K562 (cell line): ENCODE measurements at regions not wholly inside any gene's neighbourhood (a gene's known extent, or its start where the extent isn't known, plus 50 kb on each side); places are given as distances from the start of the nearest gene placed in this dataset.

Experiments
- ATAC-seq: fragments of 200-7000 bp; cut with Tn5 transposase; 3 replicates; pipeline ENCODE4 v1.9.1; 2020; ENCODE audit warnings: moderate library complexity
- BruUV-seq: library from RNA; stranded (reverse); fragments of 400-500 nt; replicated peaks from 2 replicates; lab custom pipeline; 2021; lab: Mats Ljungman, UMichigan
- CTCF ChIA-PET: fragments of 300-600 bp; formaldehyde crosslinking; extraction: SDS; loops from one replicate; lab custom pipeline; 2021; ENCODE audit warnings: low intra/inter-chr PET ratio; lab: Yijun Ruan, JAX
- POLR2A ChIA-PET: fragments of 300-600, 350-650 bp; sonication (Branson Sonifier 250); formaldehyde crosslinking; extraction: SDS; loops from one replicate; lab custom pipeline; 2021; ENCODE audit warnings: antibody characterized with exemption, inconsistent platforms; lab: Yijun Ruan, JAX
- DNase-seq, 4 experiments: peaks; one replicate each; pipeline versions ENCODE4 v3.0.0 to v3.0.0-alpha.2; 2011 to 2018; ENCODE audit warnings: low spot score in 3 of 4, mixed read lengths in 3 of 4; ENCODE audit errors: extremely low read depth in 1 of 4
- FAIRE-seq: peaks from 2 replicates; lab custom pipeline; 2011; peaks lifted over from hg19 to GRCh38; lab: Jason Lieb, UNC
- H2AFZ ChIP-seq: 2 replicates; pipeline ENCODE4 v1.6.0; 2011; ENCODE audit warnings: low read depth, low read length, control low read depth, inconsistent platforms
- H3K27ac ChIP-seq: fragments of 200-600 bp; 3 replicates; pipeline ENCODE4 v1.8.0; 2011; ENCODE audit warnings: low read depth, mild to moderate bottlenecking, control low read depth, inconsistent platforms, low read length, moderate library complexity, mixed read lengths; ENCODE audit errors: extremely low read depth
- H3K27me3 ChIP-seq, 2 experiments: fragments of 300-600 bp in 1 of 2; 2 replicates in 1 of 2; 3 replicates in 1 of 2; pipeline versions ENCODE4 v1.6.0 to v1.8.0; 2011; ENCODE audit warnings: inconsistent platforms in 2 of 2, low read length in 2 of 2, mild to moderate bottlenecking in 1 of 2, mixed read lengths in 1 of 2, moderate library complexity in 1 of 2; ENCODE audit not compliant: control insufficient read depth in 2 of 2, insufficient read depth in 2 of 2
- H3K36me3 ChIP-seq: fragments of 300-600 bp; 3 replicates; pipeline ENCODE4 v1.8.0; 2011; ENCODE audit warnings: mild to moderate bottlenecking, low read length, inconsistent platforms; ENCODE audit not compliant: control insufficient read depth, insufficient read depth
- H3K4me1 ChIP-seq, 2 experiments: fragments of 200-600 bp in 1 of 2; replicated peaks in 1 of 2; 2 replicates in 1 of 2; 3 replicates in 1 of 2; pipeline versions ENCODE4 v1.5.1 to v1.8.0; 2011; ENCODE audit warnings: inconsistent platforms in 2 of 2, low read length in 2 of 2, mild to moderate bottlenecking in 1 of 2, mixed read lengths in 1 of 2, moderate library complexity in 1 of 2; ENCODE audit not compliant: control insufficient read depth in 2 of 2, insufficient read depth in 2 of 2
- H3K4me2 ChIP-seq: 2 replicates; pipeline ENCODE4 v1.6.1; 2011; ENCODE audit warnings: low read length, control low read depth, inconsistent platforms, mixed read lengths; ENCODE audit not compliant: insufficient read depth
- H3K4me3 ChIP-seq: fragments of 200-600 bp; sonication (generic), shearing (Covaris generic); 2 replicates; pipeline ENCODE4 v1.5.1; 2016; ENCODE audit warnings: control low read depth, inconsistent platforms
- H3K79me2 ChIP-seq: fragments of 200-600 bp; 3 replicates; pipeline ENCODE4 v1.8.0; 2011; ENCODE audit warnings: low read length, inconsistent platforms; ENCODE audit not compliant: control insufficient read depth, insufficient read depth
- H3K9ac ChIP-seq, 2 experiments: 2 replicates each; pipeline versions ENCODE4 v1.6.0 to v1.6.1; 2011; ENCODE audit warnings: low read depth in 2 of 2, low read length in 2 of 2, control low read depth in 1 of 2, inconsistent platforms in 1 of 2, mild to moderate bottlenecking in 1 of 2, mixed read lengths in 1 of 2; ENCODE audit not compliant: insufficient read depth in 1 of 2
- H3K9me1 ChIP-seq: one replicate; pipeline ENCODE4 v1.6.0; 2011; ENCODE audit warnings: inconsistent platforms, mild to moderate bottlenecking, low read length, moderate library complexity; ENCODE audit not compliant: control insufficient read depth, insufficient read depth
- H3K9me3 ChIP-seq: replicated peaks from 2 replicates; pipeline ENCODE4 v1.5.1; 2011; ENCODE audit warnings: low read depth, low read length, inconsistent platforms; ENCODE audit not compliant: control insufficient read depth, insufficient read depth
- H4K20me1 ChIP-seq: replicated peaks from 2 replicates; pipeline ENCODE4 v1.6.1; 2011; ENCODE audit warnings: low read length, inconsistent platforms, mixed read lengths; ENCODE audit not compliant: control insufficient read depth, insufficient read depth
- ARNT ChIP-seq, 2 experiments: fragments of 450-650 bp; IDR thresholded peaks; 2 replicates each; pipeline ENCODE4 v1.6.1; 2016; ENCODE audit warnings: mild to moderate bottlenecking in 1 of 2
- ATF4 ChIP-seq: fragments of 450-650 bp; formaldehyde crosslinking; IDR thresholded peaks from 2 replicates; pipeline ENCODE4 v1.4.0; 2022; ENCODE audit warnings: mild to moderate bottlenecking, moderate library complexity
- ERF ChIP-seq: fragments of 450-650 bp; formaldehyde crosslinking; IDR thresholded peaks from 2 replicates; pipeline ENCODE4 v1.4.0; 2020; ENCODE audit warnings: mild to moderate bottlenecking, mixed read lengths
- KDM1A ChIP-seq, 2 experiments: fragments of 450-650 bp; IDR thresholded peaks; 2 replicates each; pipeline ENCODE4 v1.6.1; 2016; ENCODE audit warnings: mild to moderate bottlenecking in 2 of 2
- KDM2B ChIP-seq: fragments of 250-450 bp; sonication (Bioruptor Pico); IDR thresholded peaks from 2 replicates; pipeline ENCODE4 v1.8.0; 2021; ENCODE audit warnings: mild to moderate bottlenecking, moderate library complexity
- MCM2 ChIP-seq: fragments of 450-650 bp; IDR thresholded peaks from 2 replicates; pipeline ENCODE4 v1.6.1; 2017; ENCODE audit warnings: low read depth, mild to moderate bottlenecking
- MLLT1 ChIP-seq, 2 experiments: fragments of 450-650 bp; IDR thresholded peaks; 2 replicates each; pipeline ENCODE4 v1.6.1; 2016
- MXD1 ChIP-seq: fragments of 250-450 bp; sonication (Bioruptor Pico); IDR thresholded peaks from 2 replicates; pipeline ENCODE4 v1.8.0; 2021; ENCODE audit warnings: borderline replicate concordance, mild to moderate bottlenecking, moderate library complexity; ENCODE audit not compliant: poor library complexity, severe bottlenecking
- SAFB ChIP-seq: fragments of 200-400 bp; formaldehyde crosslinking; IDR thresholded peaks from 2 replicates; pipeline ENCODE4 v1.6.1; 2017; ENCODE audit warnings: low read depth, low read length, borderline replicate concordance
- ZNF512 ChIP-seq: IDR thresholded peaks from 2 replicates; pipeline ENCODE4 v1.6.1; 2016; ENCODE audit warnings: missing genetic modification characterization, missing compliant biosample characterization
- WGBS: fragments of 100-300 bp; shearing (Covaris generic); methylation state at CpG from one replicate; pipeline ENCODE4 v1.1.6; 2016; ENCODE audit warnings: low coverage, mixed read lengths; ENCODE audit not compliant: insufficient coverage; ENCODE audit errors: missing lambda C conversion rate; 5-methylcytosine and 5-hydroxymethylcytosine counted together
- in situ Hi-C: fragments of 300-500 bp; cut with MboI; formaldehyde crosslinking; loops from 4 replicates; pipeline ENCODE4 v1.15.0; 2018; ENCODE audit warnings: inconsistent platforms, mixed read lengths
- intact Hi-C: fragments of 100-400 bp; cut with micrococcal nuclease; formaldehyde crosslinking; loops from 2 replicates; pipeline ENCODE4 v1.14.2; 2022

GRCh38 chr1:105087506-105087905 is 1337.8 kb downstream of the AMY1C start (continued):
- no peak for TF ChIP-seq MXD1 (CRISPR knock-in tag)

- Histone ChIP-seq H3K79me2 (no peaks in the 10 kb centered on the region), H3K36me3 (no peaks in the 10 kb centered on the region), H3K27me3 (no peaks in the 10 kb centered on the region), H3K4me1 (no peaks in the 10 kb centered on the region), H3K27ac (no peak overlapping the region), H3K9me1 (no peaks in the 10 kb centered on the region), H2AFZ (no peak overlapping the region), H3K4me3 (no peak overlapping the region), H4K20me1 (no peaks in the 10 kb centered on the region), H3K9me3 (no peaks in the 10 kb centered on the region), H3K4me2 (no peak overlapping the region), H3K9ac (no peak overlapping the region)
- ATAC-seq (no peak), FAIRE-seq (no peak), DNase-seq (no peak)
- intact Hi-C loops (no loop called here), in situ Hi-C loops (no loop called here)
- no TSS peak for BruUV-seq
- CTCF ChIA-PET = no interaction called here
- WGBS = 20% methylated on average over 1 of the region's 1 CpG
- POLR2A ChIA-PET = no interaction called here
- TF ChIP-seq MLLT1 (IDR thresholded peaks at IDR 0.05) (no peak), MCM2 (no peak), KDM1A (IDR thresholded peaks at IDR 0.05) (no peak), ARNT (IDR thresholded peaks at IDR 0.05) (no peak), ZNF512 (tag) (no peak), ERF (CRISPR knock-in tag) (no peak), ATF4 (CRISPR knock-in tag) (no peak), KDM2B (CRISPR knock-in tag) (no peak), SAFB (no peak)
These were observed 1338.5 kb downstream of the AMY1C start for GRCh38 chr1:105088166-105088565.
